NCI-H2171 (cell line): ENCODE measurements at regions not wholly inside any gene's neighbourhood (a gene's known extent, or its start where the extent isn't known, plus 50 kb on each side); places are given as distances from the start of the nearest gene placed in this dataset.

ENCODE experiments used
- DNase-seq: peaks from one replicate; lab custom pipeline; 2025; lab: John Stamatoyannopoulos, UW

DNA sequence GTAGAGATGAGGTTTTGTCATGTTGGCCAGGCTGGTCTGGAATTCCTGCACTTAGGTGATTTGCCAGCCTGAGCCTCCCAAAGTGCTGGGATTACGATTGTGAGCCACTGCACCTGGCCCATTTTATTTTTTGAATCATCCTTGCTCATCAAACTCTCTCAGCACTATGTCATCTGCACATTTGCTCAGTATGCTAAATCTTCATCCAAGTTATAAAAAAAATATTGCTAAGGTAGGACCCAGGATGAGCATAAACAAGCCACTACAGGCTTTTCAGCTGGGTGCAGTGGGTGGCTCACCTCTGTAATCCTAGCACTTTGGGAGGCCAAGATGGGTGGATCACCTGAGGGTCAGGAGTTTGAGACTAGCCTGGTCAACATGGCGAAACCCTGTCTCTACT, 510.1 kb upstream of the LARGE1 start:
- no peak for DNase-seq

DNA sequence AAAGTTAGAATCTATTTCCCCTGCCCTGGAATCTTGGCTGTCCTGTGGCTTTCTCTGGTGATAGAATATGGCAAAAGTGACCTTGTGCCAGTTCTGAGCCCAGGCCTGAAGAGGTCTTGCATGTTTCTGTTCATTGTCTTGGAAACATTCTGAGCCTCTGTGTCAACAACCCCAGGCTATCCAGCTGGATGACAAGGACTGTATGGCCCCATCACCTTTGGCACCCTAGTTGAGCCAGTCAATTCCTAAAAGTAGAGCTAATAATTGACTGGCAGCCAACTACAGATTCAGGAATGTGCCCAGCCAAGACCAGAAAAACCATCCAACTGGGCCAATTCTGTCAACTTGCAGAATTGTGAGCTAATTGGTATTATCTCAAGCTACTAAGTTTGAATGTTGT, 514.1 kb upstream of the LARGE1 start:
- no peak for DNase-seq

- DNase-seq = no peak
Observed at GRCh38 chr22:34437140-34437539, 516.9 kb upstream of the LARGE1 start.

GRCh38 chr22:34454598-34454997, 534.3 kb upstream of the LARGE1 start:
- no peak for DNase-seq

GRCh38 chr22:34462795-34463194, 542.5 kb upstream of the LARGE1 start:
- DNase-seq = no peak

GRCh38 chr22:34475886-34476285, 555.6 kb upstream of the LARGE1 start:
- DNase-seq = no peak

- DNase-seq = no peak
Observed at GRCh38 chr22:34476762-34477161, 556.5 kb upstream of the LARGE1 start.

GRCh38 chr22:34481090-34481489, 560.8 kb upstream of the LARGE1 start:
- DNase-seq = no peak

DNA sequence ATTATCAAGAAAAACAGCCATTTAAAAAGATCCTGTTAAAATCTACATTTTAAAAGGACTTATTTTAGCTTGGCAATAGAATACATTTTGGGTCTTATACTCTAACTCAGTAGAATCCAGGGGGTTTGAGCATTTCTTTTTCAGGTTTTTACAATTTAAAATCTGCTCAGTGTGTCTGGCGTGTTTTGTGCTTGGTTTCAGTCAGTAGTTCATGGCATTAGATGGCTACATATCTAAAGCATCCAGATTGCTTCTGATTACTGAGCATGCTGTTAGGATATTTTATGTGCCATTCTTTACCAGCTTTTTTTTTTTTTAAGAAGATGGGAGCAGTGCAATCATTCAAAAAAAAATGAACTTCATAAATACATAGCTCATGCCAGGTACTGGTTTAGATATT, 566.1 kb upstream of the LARGE1 start:
- no peak for DNase-seq

- no peak for DNase-seq
Observed at GRCh38 chr22:34489861-34490260, 569.6 kb upstream of the LARGE1 start.

DNA sequence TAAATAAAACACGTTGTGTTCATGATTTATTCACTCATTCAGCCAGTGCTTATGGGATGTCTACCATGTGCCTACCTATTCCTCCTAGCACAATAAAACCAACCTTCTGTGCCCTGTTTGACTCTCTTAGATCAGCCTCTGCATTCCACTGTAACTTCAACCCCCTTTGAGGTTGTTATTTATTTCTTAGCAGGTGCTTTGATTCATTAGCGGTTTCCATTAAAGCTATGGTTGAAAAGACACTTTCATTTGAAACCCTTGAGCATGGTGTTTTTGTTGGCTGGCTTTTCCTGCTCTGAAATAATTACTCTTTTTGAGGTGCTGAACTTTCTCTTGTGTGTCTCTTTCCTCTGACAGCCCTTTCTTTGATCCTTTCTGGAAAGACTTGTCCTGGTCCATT, 570.6 kb upstream of the LARGE1 start:
- DNase-seq = no peak

DNA sequence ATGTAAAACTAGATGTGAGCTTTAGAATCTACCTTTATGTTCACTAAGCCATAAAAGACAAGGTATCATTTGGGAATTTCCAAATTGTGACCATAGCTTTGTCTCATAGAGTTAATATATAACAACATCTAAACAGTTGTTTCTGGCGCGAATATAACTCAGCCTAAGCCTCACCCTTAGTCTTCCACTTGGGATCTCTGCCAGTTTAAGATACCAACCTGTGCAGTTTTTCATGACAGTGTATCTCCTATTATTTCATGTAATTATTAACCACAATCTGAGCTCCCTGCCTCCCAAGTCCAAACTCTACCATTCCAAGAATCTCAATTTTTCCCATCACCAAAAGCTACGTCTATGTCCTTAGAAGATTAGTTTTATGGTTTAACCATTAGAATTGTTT, 572.5 kb upstream of the ISX start:
- no peak for DNase-seq

DNA sequence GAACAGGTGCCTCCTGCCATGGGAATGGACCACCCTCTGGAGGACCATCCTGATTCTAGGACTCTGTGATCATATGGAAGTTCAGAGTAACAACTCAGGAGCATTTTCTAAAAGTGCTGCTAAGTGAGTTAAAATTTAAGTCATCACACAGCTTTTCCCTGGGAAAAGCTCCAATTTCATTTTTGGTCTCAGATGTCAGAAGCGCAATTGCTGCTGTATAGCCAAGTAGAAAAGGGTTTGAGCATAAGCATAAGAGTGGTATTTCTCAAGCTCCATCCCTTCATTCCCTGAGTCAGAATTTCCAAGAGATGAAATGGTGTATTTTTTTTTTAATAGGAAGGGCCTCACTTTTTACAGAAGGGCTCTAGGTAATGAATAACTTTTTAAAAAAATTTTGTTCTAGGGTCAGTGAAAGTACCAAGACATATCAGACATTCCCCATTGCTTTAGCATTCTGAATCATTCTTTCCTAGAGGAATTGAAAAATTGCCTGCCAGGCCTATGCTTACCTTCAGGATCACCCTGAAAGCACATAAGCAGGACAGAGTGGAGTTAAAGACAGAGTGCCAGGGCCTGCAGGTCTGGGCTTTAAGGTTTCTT, 564.5 kb upstream of the ISX start:
- DNase-seq = no peak

DNA sequence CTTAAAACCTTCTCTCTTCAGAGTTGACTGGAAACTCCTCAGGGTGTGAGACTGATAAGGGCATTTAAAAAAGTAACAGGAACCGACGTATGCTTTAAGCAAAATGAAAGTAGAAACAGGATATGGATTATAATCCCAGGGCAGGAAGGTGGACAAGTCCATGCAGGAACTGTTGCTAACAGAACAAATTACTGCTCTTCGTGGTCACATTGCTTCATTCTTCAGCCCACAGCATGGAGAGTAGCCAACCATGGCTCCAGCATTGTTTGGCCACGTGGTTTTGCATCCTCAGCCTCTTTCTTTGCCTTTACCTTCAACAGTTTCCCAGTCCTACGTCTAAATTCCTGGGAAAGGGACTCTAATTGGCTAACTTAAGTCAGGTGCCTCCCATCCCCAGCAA, 563.1 kb upstream of the ISX start:
- no peak for DNase-seq

- DNase-seq = no peak
Observed at GRCh38 chr22:34508797-34509196, 557.2 kb upstream of the ISX start.

GRCh38 chr22:34526681-34527080, 539.3 kb upstream of the ISX start:
- no peak for DNase-seq

DNA sequence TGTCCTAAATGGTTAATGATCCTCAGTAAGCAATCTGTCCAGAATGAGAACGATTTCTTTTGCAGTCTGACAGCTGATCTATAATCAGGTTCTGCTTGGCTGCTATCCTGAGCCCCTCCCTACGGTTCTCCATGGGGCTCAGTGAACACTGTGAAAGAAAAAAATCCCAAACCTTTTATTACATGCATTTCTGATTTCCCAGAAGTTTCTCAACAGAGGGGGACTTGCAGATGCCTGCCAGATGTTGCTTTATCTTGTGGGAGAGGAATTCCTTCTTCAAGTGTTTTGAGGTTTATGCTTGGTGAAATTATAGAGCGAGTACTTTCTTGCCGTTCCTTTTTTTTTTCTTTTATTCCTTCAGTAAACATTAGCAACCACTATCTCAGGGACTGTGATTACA, 531.9 kb upstream of the ISX start:
- DNase-seq = no peak

DNA sequence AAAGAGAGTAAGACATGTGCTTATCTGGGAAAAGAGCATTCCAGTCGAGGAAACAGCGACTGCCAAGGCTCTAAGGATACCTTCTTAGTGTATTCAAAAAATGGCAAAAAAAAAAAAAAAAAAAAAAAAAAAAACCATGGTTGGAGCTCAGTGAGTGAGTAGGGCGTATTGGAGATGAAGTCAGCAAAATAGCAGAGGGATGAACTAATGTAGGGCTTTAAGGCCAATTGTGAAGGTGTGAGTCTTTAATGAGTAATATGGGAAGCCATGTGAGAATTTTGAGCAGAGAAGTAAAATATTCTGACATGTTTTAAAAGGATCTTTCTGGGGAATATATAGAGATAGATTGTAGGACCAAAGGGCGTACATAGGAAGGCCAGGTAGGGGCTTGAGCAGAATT, 498.6 kb upstream of the ISX start:
- no peak for DNase-seq

DNA sequence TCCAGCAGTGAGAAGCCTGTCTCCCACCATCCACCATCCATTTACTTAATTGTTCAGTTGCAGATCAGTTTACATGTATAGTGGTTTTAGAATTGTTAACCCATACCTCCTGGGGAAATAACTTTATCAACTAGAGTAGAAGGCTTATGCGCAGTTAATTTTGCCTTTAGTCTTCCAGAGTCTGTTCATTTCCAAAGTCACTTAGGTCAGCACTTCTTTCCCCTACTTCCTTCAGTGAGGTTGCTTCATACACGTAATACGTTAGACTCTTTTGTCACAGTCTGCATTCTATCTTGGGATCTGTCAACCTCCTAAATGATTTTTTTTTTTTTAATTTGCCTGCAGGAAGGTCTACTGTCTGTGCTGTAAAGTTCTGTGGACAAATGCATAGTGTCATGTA, 495.6 kb upstream of the ISX start:
- no peak for DNase-seq

- DNase-seq = no peak
Observed at GRCh38 chr22:34579519-34579918, 486.4 kb upstream of the ISX start.

DNA sequence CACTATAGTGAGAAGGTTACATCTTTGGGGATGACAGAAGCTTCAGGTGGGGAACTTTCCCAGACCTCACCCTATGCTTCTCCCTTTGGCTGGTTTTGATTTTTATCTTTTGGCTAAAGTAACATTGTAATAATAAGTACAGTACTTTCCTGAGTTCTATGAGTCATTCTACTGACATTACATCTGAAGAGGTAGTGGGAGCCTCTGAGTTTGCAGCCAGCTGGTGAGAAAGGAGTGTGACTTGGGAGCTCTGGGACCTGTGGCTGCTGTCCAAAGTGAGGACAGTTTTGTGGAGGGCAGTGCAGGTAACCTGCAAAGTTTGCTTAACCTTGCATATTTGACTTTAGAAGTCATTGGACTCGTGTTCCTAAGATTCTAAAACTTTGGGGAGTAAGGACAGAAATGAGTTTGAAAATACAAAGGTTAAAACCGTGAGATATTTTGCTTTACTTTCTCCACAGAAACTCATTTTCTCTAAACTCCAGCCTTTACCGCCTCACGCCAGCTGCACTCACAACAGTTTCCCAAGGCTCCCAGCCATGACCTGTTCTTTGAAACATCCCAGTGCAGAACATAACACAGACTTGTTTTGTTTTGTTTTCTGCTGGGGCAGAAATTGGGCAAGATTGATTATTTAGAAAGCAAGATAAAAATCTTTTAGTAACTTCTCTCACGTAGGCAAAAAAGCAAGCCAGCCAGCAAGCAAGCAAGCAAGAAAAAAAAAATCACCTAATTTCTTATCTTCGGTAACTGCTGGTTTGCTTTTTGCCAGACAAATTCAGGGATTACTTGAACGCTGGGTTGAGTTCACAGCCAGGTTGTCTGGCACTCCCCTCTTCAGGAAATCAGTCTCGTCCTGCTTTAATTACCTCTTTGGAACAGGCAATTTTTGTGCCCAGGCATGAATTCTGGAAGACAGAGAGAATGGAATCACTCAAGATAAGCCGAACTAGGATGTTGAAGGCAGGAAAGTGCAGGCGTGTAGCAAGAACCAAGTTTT, 478.3 kb upstream of the ISX start:
- DNase-seq = no peak

DNA sequence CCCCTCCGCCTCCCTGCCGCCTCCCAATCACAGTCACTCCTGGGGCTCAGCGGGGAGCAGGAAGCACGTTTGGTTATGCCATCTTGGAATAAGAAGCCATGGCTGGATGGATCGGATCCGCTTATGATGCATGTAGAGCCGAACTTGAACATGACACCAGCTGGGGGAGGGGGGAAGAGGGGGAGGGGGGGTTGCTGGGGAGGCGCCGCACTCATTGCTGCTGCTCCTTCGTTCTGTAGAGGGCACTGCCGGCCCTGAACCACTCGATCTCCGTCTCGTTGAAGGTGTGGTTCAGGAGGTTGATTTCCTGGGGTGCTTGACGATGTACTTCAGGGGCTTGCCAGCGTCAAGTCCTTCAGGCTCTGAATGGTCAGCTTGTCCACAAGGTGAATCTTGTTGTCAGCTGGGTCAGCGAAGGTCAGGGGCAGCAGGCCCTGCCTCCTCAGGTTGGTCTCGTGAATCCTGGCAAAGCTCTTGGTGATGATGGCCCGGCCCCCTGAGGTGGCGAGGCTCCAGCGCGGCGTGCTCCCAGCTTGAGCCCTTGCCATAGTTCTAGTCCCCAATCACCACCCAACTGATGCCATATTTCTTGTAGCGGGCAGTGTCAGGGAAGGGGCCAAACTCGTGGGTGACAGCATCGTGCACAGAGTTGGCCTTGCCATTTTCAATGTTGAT, 476.9 kb upstream of the ISX start:
- no peak for DNase-seq

GRCh38 chr22:34592123-34592740, 473.7 kb upstream of the ISX start:
- no peak for DNase-seq
